Left colon (tissue), 2 donors: ENCODE measurements at regions not wholly inside any gene's neighbourhood (a gene's known extent, or its start where the extent isn't known, plus 50 kb on each side); places are given as distances from the start of the nearest gene placed in this dataset.

Source experiments
- ATAC-seq: fragments of 200-7000 bp; cut with Tn5 transposase; one replicate; pipeline ENCODE4 v1.9.1; 2020; ENCODE audit warnings: mild to moderate bottlenecking, moderate library complexity
- DNase-seq, 2 donors: peaks; one replicate each; pipeline ENCODE4 v3.0.0-alpha.2; 2020
- intact Hi-C, 2 donors: fragments of 100-400 bp; cut with DNase I in 1 of 2; cut with micrococcal nuclease in 1 of 2; formaldehyde crosslinking; loops; one replicate each; pipeline versions ENCODE4 v1.11.2 to v1.14.0; 2022; cut with DNase I, micrococcal nuclease
- donor health status: DM: no; HTN: no; CAD: no.
- donor health status: DM: yes; HTN: yes; CAD: no.

DNA sequence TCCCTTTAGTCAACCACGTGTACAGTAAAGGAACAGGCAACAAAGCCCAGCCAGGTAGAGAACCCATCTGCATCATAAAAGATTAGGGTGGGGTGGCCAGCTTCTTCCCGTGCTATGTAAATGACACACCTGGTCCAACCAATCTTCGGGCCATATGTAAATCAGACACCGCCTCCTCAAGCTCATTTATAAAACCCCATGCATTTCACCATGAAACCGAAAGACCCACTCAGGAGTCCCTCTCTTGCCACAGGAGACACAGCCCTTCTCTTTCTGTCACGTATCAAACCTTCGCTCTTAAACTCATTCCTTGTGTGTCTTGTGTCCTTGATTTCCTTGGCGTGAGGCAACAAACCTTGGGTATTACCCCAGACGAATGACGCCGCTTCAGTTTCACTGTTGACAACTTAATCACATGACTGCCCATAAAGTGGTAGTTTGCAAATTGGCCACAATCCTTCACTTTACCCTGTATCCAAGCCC is 59.8 kb upstream of the TBPL2 start:
- ATAC-seq = peak; percentile 87
- intact Hi-C loops = no loop called here
- peak; percentile 55 to 72 for DNase-seq

DNA sequence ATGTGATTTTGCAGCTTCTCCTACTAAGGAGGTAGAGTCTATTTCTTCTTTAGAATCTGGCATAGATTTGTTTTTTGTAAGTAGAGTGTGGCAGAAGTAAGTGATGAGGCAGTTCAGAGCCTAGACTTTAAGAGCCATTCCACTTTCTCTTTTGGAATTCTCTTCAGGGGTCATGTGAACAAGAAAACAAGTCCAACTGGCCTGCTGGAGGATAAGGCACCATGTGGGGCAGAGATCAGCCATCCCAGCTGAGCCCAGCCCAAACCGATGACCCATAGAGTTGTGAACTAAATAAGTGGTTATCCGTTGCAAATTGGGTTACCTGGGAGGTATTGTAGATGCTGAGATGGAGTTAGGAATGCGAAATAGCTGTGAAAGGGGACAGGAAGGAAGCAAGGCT is 60.3 kb upstream of the TBPL2 start:
- intact Hi-C loops = no loop called here
- ATAC-seq (peak; percentile 60), DNase-seq (no peak)

DNA sequence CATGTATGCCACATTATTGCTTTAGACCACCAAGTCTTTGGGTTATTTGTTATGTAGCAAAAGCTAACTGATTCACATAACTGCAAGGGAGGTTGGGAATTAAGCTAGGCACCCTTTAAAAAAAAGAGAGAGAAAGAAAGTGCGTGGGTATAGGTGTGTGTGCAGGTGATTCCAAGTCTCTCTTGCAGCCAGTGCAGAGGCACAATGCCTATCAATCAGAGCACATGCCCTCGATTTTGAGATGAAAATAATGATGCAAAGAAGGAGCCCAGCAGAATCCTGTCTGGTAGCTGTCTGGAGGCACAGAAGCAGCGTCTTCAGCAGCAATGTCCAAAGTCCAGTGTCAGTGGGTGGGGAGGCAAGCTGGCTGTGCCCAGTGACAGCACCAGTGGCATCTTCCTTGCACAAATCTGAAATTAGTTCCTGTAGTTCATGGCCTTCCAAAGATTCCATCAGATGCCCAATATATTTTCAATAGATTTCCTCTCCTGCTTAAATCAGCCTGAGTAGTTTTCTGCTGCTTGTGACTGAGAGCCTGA is 62.4 kb upstream of the TBPL2 start:
- intact Hi-C loops = no loop called here
- DNase-seq (peak; percentile 41 to 51), ATAC-seq (peak; percentile 63)

DNA sequence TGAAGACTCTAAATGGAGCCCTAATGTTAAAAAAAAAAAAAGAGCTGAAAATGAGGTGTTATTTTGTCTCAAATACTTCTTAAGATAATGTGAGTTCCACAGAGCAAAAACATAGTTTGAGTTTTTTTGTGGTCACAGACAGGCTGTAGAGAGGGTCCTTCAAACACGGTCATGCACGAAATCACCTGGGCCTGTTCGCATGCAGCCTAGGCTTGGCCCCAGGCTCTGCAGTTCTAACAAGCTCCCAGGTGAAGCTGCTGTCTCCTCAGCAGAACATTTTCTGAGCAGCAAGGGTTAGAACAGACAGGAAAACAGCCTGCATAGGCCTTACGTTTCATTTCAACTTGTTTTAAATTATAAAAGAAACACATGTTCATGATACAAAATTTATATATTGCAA is 65.4 kb upstream of the TBPL2 start:
- DNase-seq = no peak

DNA sequence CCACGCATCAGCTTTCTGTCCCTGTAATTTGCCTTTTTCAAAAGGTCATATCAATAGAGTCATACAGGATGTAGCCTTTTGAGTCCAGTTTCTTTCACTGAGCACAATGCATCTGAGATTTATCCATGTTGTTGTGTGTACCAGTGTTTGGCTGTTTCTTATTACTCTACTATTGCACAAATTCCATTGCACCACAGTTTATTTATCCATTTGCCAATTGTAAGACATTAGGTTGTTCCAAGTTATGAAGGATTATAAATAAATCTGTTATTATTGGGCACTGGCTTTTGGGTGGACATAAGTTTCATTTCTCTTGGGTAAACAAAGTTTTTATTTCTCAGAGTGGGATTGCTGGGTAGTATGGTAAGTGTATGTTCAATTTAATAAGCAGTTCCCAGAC is 68.3 kb upstream of the TBPL2 start:
- DNase-seq (no peak), ATAC-seq (no peak)
- intact Hi-C loops = no loop called here

More for the DNA sequence above, 65.4 kb upstream of the TBPL2 start:
- intact Hi-C loops = no loop called here
- no peak for ATAC-seq

DNA sequence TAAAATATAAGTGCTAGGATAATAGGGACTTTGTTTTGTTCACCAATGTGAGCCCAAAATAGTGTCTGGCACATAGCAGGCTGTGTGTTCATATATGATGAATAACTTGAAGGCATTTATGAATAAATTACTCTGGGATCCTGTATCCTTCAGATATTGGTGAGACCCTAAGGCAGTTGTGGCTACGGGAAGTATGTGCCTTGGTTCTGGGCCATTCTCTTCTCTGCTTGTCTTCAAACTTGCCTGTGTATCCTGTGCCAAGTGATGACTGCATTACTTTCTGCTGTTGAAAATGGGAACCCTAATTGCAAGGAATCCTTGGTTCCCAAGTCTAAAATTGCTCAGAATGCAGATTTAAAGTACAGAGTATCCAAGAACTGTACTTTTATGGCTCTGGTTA is 67.6 kb upstream of the KTN1 start:
- ATAC-seq (no peak), DNase-seq (no peak)
- intact Hi-C loops = no loop called here

DNA sequence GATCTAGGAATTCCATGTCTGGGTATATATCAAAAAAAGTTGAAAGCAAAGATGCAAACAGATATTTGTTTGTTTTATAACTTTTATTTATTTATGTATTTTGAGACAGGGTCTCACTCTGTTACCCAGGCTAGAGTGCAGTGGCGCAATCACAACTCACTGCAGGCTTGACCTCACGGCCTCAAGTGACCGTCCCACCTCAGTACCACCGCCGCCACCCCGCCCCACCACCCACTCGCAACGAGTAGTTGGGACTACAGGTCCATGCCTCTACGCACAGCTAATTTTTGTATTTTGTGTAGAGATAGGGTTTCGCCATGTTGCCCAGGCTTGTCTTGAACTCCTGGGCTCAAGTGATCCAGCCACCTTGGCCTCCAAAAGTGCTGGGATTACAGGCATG is 66.5 kb upstream of the KTN1 start:
- intact Hi-C loops = no loop called here
- no peak for ATAC-seq
- DNase-seq = no peak

DNA sequence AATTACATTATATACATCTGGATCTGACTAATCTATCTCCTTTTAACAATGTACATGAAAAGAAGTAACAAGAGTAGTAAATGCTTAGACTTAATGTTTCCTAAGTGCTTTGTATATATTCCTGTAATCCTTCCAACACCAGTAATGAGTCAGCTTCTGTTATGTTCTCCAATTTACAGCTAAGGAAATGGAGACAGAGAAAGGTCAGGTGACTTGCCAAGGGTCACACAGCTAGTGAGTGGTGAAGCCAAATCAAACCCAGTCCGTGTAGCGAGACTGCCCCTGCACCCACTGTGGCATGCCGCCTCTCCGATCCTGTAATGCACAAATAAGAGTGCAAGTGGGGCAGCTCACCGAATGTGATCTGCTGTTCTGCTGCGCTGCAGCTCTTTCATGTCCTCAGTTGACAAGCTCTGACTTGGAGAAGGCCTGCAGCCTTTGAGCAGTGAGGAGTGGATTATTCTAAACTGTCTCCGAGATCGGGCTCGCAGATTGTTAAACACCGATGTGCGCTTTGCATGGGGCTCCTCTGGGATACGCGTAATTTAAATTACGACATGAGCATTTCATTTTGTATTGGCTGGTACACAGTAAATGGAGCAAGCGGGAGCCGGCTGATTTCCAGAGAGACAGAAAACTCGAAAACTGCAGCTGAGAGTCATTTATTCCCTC is 65.1 kb upstream of the KTN1 start:
- no peak for ATAC-seq
- intact Hi-C loops = no loop called here
- DNase-seq = no peak

DNA sequence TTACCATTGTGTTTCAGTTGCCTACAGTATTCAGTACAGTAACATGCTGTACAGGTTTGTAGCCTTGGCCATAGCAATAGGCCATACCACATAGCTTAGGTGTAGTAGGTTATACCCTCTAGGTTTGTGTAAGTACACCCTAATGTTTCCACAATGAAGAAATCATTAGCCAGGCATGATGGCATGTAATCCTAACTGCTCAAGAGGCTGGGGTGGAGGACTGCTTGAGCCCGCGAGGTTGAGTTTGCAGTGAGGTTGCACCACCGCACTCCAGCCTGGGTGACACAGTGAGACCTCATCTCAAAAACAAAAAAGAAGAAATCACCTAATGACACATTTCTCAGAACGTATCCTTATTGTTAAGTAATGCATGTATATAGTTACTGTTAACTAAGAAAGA is 63.2 kb upstream of the KTN1 start:
- no peak for DNase-seq
- ATAC-seq = no peak
- intact Hi-C loops = no loop called here

DNA sequence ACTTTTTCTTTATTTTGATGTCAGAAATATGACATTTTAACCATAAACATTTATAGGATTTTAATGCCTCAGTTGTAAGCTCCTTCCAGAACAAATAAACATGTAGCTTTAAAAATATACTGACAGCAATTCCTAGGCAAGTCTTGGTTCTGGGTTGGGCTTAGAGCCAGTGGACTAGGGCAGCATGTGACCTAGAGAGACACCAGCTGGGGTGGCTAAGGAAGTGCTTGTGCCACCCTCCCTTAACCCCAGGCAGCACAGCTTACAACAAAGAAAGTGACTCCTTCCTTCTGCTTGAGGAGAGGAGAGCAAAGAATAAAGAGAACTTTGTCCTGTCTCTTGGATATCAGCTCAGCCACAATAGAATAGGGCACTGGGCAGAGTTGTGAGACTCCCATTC is 61.6 kb upstream of the KTN1 start:
- ATAC-seq (peak; percentile 99), DNase-seq (peak in 1 of 2 donors; percentile 11)
- intact Hi-C loops = no loop called here

DNA sequence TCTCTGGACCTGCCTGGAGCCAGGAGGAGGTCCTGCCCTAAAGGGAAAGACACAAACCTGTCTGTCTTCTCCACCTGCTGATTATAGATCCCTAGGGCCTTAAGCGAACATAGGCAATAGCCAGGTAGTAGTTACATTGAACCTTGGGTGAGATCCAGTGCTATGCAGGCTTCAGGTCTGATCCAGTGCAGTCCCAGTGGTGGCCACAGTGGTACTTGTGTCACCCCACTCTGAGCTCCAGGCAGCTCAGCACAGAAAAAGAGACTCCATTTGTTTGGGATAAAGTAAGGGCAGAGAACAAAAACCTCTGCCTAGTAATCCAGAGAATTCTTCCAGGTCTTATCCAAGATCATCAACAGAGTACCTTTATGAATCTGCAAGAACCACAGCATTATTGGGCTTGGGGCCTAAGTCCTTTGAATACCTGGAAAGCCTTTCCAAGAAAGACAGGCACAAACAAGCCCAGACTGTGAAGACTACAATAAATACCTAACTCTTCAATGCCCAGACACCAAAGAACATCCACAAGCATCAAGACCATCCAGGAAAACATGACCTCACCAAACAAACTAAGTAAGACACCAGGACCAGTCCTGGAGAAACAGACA is 60.4 kb upstream of the KTN1 start:
- no peak for DNase-seq
- intact Hi-C loops = no loop called here

DNA sequence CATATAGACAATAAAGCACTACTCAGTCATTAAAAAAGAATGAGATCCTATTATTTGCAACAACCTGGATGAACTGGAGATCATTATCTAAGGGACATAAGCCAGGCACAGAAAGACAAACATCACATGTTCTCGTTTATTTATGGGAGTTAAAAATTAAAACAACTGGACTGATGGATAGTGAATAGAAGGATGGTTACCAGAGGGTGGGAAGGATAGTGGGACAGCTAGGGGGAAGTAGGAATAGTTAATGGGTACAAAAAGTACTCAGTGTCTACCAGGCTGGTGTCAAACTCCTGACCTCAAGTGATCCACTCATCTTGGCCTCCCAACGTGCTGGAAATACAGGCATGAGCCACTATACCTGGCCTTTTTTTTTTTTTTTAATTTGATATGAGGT is 56.7 kb upstream of the KTN1 start:
- DNase-seq (no peak), ATAC-seq (no peak)
- intact Hi-C loops = no loop called here

More for the DNA sequence above, 60.4 kb upstream of the KTN1 start:
- no peak for ATAC-seq
